ENCODE measurements at regions not wholly inside any gene's neighbourhood (a gene's known extent, or its start where the extent isn't known, plus 50 kb on each side); places are given as distances from the start of the nearest gene placed in this dataset.
"Not testable (repeated sequence)": the region's sequence is repeated elsewhere in the genome, so short reads cannot be mapped to it uniquely, and the experiment has no call there.

DNA sequence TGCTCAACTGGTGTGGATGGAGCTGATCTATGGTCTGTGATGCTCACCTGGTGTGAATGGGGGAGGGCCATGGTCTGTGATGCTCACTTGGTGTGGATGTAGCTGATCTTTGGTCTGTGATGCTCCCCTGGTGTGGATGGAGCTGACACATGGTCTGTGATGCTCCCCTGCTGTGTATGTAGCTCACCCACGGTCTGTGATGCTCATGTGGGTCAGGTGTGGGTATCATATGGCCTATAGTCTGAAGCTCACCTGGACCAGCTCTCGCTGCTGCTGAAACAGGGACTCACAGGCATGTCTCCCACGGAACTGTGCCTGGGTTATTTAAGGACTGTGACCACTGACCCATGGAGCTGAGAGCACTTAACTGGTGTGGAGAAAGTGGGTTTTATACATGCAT is 109.7 kb downstream of the CRLF2 start:
- no peaks in the 10 kb centered on the region for H3K36me3 ChIP-seq
- peaks cover under 1 to 2% of the 10 kb centered on the region in 2 donors for H3K9me3 ChIP-seq
- TF ChIP-seq POLR2AphosphoS5 (IDR thresholded peaks at IDR 0.05) (no peak), POLR2A (IDR thresholded peaks at IDR 0.05) (no peak)
- TF ChIP-seq, protein P1, sequence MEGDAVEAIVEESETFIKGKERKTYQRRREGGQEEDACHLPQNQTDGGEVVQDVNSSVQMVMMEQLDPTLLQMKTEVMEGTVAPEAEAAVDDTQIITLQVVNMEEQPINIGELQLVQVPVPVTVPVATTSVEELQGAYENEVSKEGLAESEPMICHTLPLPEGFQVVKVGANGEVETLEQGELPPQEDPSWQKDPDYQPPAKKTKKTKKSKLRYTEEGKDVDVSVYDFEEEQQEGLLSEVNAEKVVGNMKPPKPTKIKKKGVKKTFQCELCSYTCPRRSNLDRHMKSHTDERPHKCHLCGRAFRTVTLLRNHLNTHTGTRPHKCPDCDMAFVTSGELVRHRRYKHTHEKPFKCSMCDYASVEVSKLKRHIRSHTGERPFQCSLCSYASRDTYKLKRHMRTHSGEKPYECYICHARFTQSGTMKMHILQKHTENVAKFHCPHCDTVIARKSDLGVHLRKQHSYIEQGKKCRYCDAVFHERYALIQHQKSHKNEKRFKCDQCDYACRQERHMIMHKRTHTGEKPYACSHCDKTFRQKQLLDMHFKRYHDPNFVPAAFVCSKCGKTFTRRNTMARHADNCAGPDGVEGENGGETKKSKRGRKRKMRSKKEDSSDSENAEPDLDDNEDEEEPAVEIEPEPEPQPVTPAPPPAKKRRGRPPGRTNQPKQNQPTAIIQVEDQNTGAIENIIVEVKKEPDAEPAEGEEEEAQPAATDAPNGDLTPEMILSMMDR (IDR thresholded peaks at IDR 0.05), result no peak
- H3K27ac ChIP-seq, result no peak overlapping the region
- intact Hi-C loops (cut with DNase I; ENCODE audit: low total_unique reads), result loop anchor here (5.0 kb wide), 1 partner anchor 95 kb away; no protein-coding TSS in a partner anchor
- DNase-seq (ENCODE audit: low spot score in 2 of 2), result peak in 1 of 2 donors; percentile 24
- H3K4me1 ChIP-seq, result no peaks in the 10 kb centered on the region
- peaks cover 0 to 11% of the 10 kb centered on the region in 2 donors for H3K27me3 ChIP-seq
- H3K4me3 ChIP-seq, result no peak overlapping the region

DNA sequence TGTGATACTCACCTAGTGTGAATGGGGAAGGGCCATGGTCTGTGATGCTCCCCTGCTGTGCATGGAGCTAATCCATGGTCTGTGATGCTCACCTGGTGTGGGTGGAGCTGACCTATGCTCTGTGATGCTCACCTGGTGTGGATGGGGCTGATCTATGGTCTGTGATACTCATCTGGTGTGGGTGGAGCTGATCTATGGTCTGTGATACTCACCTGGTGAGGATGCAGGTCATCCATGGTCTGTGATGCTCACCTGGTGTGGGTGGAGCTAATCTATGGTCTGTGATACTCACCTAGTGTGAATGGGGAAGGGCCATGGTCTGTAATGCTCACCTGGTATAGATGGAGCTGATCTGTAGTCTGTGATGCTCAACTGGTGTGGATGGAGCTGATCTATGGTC is 110.2 kb downstream of the CRLF2 start:
- intact Hi-C loops (cut with DNase I; ENCODE audit: low total_unique reads), result loop anchor here (5.0 kb wide), 1 partner anchor 95 kb away; no protein-coding TSS in a partner anchor

DNA sequence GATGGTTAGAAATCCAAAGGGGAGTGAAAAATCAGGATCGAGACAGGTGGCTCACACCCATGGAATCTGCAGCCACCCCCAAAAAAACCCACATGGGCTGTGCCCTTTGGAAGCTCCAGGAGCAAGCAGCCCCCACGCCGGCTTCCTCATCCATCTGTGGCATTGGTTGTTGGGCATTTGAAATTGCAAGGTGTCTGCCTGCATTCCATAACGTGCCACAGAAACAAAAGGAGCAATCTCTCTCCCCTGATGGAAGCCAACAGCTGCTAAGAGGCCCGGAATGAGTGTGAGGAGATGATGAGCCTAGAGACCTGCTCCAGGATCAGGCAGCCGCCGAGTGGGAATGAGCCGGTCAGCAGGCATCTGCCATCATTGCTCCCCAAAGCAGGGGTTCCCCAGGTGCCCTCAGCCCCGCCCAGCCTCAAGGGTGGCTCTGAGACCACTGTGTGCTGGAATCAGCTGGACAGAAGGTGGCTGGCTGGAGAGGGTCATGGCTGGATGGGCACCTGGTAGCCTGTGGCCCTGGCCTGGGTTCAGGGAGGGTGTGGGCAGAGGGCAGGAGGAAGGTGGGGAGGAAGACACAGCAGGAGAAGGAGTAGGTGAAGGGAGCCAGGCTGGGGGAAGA is 113.2 kb downstream of the CRLF2 start:
- Histone ChIP-seq H3K4me1 (no peaks in the 10 kb centered on the region), H3K27ac (no peak overlapping the region), H3K4me3 (no peak overlapping the region), H3K27me3 (peaks cover 0 to 9% of the 10 kb centered on the region in 2 donors), H3K36me3 (no peaks in the 10 kb centered on the region), H3K9me3 (peaks cover 11 to 12% of the 10 kb centered on the region in 2 donors)
- intact Hi-C loops (cut with DNase I; ENCODE audit: low total_unique reads), result no loop called here
- DNase-seq (ENCODE audit: low spot score in 2 of 2), result peak in 1 of 2 donors; percentile 40
- TF ChIP-seq POLR2AphosphoS5 (IDR thresholded peaks at IDR 0.05) (no peak), POLR2A (IDR thresholded peaks at IDR 0.05) (no peak)
- TF ChIP-seq, protein P1 (IDR thresholded peaks at IDR 0.05), result no peak

More for the DNA sequence above, 110.2 kb downstream of the CRLF2 start:
- DNase-seq (ENCODE audit: low spot score in 2 of 2); H3K9me3 ChIP-seq; H3K4me3 ChIP-seq; H3K27me3 ChIP-seq; H3K27ac ChIP-seq; H3K4me1 ChIP-seq; H3K36me3 ChIP-seq: not testable (repeated sequence)

DNA sequence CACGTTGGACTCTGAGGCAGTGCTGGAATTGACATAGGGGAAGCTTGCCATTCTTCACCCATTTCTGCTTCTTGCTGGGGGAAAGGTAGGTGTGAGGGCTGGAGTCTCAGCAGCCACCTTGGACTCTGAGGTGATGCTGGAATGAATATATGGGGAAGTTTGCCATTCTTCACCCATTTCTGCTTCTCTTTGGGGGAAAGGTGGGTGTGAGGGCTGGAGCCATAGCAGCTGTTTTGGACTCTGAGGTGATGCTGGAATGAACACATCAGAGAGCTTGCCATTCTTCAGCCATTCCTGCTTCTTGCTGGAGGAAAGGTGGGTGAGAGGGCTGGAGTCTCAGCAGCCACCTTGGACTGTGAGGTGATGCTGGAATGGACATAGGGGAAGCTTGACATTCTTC is 115.1 kb downstream of the CRLF2 start:
- DNase-seq (ENCODE audit: low spot score in 2 of 2), result peak in 1 of 2 donors; percentile 20

DNA sequence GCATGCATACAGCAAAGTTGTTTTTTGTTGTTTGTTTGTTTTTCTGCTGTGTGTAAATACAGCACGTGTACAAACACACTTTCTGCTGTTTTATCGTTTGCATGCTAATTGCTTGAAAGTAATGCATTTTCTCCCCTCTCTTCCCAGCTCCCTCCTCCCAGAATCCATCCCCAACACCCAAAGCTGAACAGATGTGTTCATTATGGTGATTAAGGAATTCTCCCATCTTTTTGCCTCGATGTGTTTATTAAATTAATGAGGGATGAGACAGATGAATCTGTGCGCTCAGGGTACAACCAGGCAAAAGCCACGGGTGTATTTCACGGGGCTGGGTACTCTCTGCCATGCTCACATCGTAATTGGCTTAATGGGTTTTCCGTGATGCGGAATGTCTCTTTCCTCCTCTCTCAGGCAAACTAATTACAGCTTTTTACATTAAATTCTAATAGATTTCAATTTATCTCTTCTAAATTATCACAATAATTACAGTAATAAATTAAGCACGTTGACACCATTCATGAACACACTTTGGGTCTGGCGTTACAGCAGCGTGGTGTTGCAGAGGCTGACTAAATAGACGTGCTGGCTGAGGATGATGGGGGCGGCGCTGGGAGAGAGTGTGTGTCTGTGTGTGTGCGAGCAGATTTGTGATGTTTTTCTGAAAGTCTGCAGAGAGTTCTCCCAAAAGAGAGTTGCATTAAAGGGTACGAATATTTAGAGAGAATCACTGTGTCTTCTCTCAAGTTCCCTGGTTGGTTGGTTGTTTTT is 117.7 kb downstream of the CRLF2 start:
- Histone ChIP-seq H3K4me3 (no peak overlapping the region), H3K4me1 (no peaks in the 10 kb centered on the region), H3K36me3 (no peaks in the 10 kb centered on the region), H3K27ac (no peak overlapping the region), H3K27me3 (peaks cover 0 to 6% of the 10 kb centered on the region in 2 donors), H3K9me3 (peaks cover 11 to 12% of the 10 kb centered on the region in 2 donors)
- intact Hi-C loops (cut with DNase I; ENCODE audit: low total_unique reads), result no loop called here
- TF ChIP-seq POLR2AphosphoS5 (IDR thresholded peaks at IDR 0.05) (no peak), POLR2A (IDR thresholded peaks at IDR 0.05) (no peak)
- TF ChIP-seq, protein P1 (IDR thresholded peaks at IDR 0.05), result no peak
- DNase-seq (ENCODE audit: low spot score in 2 of 2), result peak in 1 of 2 donors; percentile 31

More for the DNA sequence above, 115.1 kb downstream of the CRLF2 start:
- Histone ChIP-seq H3K4me1 (no peaks in the 10 kb centered on the region), H3K27me3 (peaks cover 0 to 14% of the 10 kb centered on the region in 2 donors), H3K4me3 (no peak overlapping the region), H3K36me3 (no peaks in the 10 kb centered on the region), H3K27ac (no peak overlapping the region), H3K9me3 (peaks cover 11 to 12% of the 10 kb centered on the region in 2 donors)
- no peak for TF ChIP-seq POLR2AphosphoS5 (IDR thresholded peaks at IDR 0.05)
- TF ChIP-seq, protein P1 (IDR thresholded peaks at IDR 0.05), result no peak
- TF ChIP-seq POLR2A (IDR thresholded peaks at IDR 0.05), result no peak
- intact Hi-C loops (cut with DNase I; ENCODE audit: low total_unique reads), result no loop called here

All from breast epithelium (tissue), 4 donors.